Hematopoietic multipotent progenitor cell treated with erythropoietin and hydrocortisone succinate and interleukin-3 and kit ligand, for 17 days (in vitro differentiated cells): ENCODE measurements at regions not wholly inside any gene's neighbourhood (a gene's known extent, or its start where the extent isn't known, plus 50 kb on each side); places are given as distances from the start of the nearest gene placed in this dataset.

Experiments used
- DNase-seq: peaks from one replicate; pipeline ENCODE4 v3.0.0-alpha.2; 2015; ENCODE audit warnings: low spot score

GRCh38 chr2:221286406-221286805, 285.7 kb downstream of the EPHA4 start:
- DNase-seq = no peak

GRCh38 chr2:221289389-221289788, 282.7 kb downstream of the EPHA4 start:
- no peak for DNase-seq

- no peak for DNase-seq
Observed at GRCh38 chr2:221289846-221290245, 282.3 kb downstream of the EPHA4 start.

GRCh38 chr2:221293949-221294742, 278.0 kb downstream of the EPHA4 start:
- DNase-seq = no peak

GRCh38 chr2:221304916-221305315, 267.2 kb downstream of the EPHA4 start:
- DNase-seq = no peak

GRCh38 chr2:221308507-221309066, 263.5 kb downstream of the EPHA4 start:
- DNase-seq = no peak

- no peak for DNase-seq
Observed at GRCh38 chr2:221309892-221310583, 262.1 kb downstream of the EPHA4 start.

- no peak for DNase-seq
Observed at GRCh38 chr2:221310730-221311129, 261.4 kb downstream of the EPHA4 start.

- no peak for DNase-seq
Observed at GRCh38 chr2:221312634-221313033, 259.5 kb downstream of the EPHA4 start.

GRCh38 chr2:221314786-221315185, 257.3 kb downstream of the EPHA4 start:
- no peak for DNase-seq

GRCh38 chr2:221318376-221319130, 253.6 kb downstream of the EPHA4 start:
- no peak for DNase-seq

- no peak for DNase-seq
Observed at GRCh38 chr2:221322741-221323140, 249.4 kb downstream of the EPHA4 start.

GRCh38 chr2:221323513-221323912, 248.6 kb downstream of the EPHA4 start:
- no peak for DNase-seq

- no peak for DNase-seq
Observed at GRCh38 chr2:221330436-221330835, 241.7 kb downstream of the EPHA4 start.

GRCh38 chr2:221334481-221335218, 237.5 kb downstream of the EPHA4 start:
- DNase-seq = no peak

- DNase-seq = no peak
Observed at GRCh38 chr2:221335219-221335752, 236.8 kb downstream of the EPHA4 start.

- no peak for DNase-seq
Observed at GRCh38 chr2:221336967-221337366, 235.1 kb downstream of the EPHA4 start.

GRCh38 chr2:221337957-221338685, 234.0 kb downstream of the EPHA4 start:
- DNase-seq = no peak

- DNase-seq = no peak
Observed at GRCh38 chr2:221342388-221342787, 229.7 kb downstream of the EPHA4 start.

GRCh38 chr2:221343524-221343923, 228.6 kb downstream of the EPHA4 start:
- DNase-seq = no peak

GRCh38 chr2:221345516-221345915, 226.6 kb downstream of the EPHA4 start:
- no peak for DNase-seq
